ENCODE measurements at regions not wholly inside any gene's neighbourhood (a gene's known extent, or its start where the extent isn't known, plus 50 kb on each side); places are given as distances from the start of the nearest gene placed in this dataset.

DNA sequence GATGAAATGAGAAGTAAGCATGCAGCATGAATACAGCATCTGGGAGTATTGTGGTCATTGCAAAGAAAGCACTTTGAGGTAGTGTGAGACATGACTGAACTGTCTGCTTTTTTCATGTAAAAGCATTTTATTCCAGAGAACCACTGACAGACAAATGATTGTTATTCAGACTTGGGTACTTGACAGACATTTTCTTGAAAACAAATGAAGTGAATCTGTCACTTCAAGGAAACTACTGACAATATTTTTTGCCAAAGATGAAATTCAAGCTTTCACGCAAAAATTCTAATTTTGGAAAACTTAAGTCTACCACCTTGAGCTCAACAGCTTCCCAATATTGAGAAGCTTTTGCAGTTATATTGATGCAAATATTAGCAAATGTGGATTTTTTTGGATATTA is 255.7 kb downstream of the ARL6IP6 start:
- TF ChIP-seq, protein P1, sequence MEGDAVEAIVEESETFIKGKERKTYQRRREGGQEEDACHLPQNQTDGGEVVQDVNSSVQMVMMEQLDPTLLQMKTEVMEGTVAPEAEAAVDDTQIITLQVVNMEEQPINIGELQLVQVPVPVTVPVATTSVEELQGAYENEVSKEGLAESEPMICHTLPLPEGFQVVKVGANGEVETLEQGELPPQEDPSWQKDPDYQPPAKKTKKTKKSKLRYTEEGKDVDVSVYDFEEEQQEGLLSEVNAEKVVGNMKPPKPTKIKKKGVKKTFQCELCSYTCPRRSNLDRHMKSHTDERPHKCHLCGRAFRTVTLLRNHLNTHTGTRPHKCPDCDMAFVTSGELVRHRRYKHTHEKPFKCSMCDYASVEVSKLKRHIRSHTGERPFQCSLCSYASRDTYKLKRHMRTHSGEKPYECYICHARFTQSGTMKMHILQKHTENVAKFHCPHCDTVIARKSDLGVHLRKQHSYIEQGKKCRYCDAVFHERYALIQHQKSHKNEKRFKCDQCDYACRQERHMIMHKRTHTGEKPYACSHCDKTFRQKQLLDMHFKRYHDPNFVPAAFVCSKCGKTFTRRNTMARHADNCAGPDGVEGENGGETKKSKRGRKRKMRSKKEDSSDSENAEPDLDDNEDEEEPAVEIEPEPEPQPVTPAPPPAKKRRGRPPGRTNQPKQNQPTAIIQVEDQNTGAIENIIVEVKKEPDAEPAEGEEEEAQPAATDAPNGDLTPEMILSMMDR (IDR thresholded peaks at IDR 0.05) = no peak
- TF ChIP-seq POLR2A (IDR thresholded peaks at IDR 0.05) = no peak
